ENCODE measurements at regions not wholly inside any gene's neighbourhood (a gene's known extent, or its start where the extent isn't known, plus 50 kb on each side); places are given as distances from the start of the nearest gene placed in this dataset.

GRCh38 chr11:11691296-11692151 is 69.7 kb upstream of the GALNT18 start:
- no peaks in the 10 kb centered on the region for H3K36me3 Mint-ChIP-seq
- WGBS (ENCODE audit: insufficient coverage): 86% methylated on average over 13 of the region's 13 CpGs
- TF ChIP-seq CTCF (IDR thresholded peaks at IDR 0.05): no peak
- DNase-seq (no peak), ATAC-seq (no peak)
- Histone ChIP-seq H3K27me3 (ENCODE audit: control insufficient read depth, insufficient read depth, low read length) (no peaks in the 10 kb centered on the region), H3K4me1 (ENCODE audit: control insufficient read depth, insufficient read depth, low read length) (no peaks in the 10 kb centered on the region), H3K36me3 (ENCODE audit: control insufficient read depth, insufficient read depth, low read length) (no peaks in the 10 kb centered on the region), H3K4me3 (ENCODE audit: low read length) (no peak overlapping the region), H3K27ac (ENCODE audit: low read length) (no peak overlapping the region), H3K9me3 (ENCODE audit: control insufficient read depth, insufficient read depth, low read length) (no peaks in the 10 kb centered on the region)
- H3K4me1 Mint-ChIP-seq: no peaks in the 10 kb centered on the region
- H3K27ac Mint-ChIP-seq: no peak overlapping the region
- intact Hi-C loops (cut with micrococcal nuclease): no loop called here
- H3K27me3 Mint-ChIP-seq (ENCODE audit: low read depth in 2 of 2): peaks cover 6 to 14% of the 10 kb centered on the region in 2 donors
- no peaks in the 10 kb centered on the region for H3K9me3 Mint-ChIP-seq
- H3K4me3 Mint-ChIP-seq: no peak overlapping the region

GRCh38 chr11:11681536-11681935 is 59.7 kb upstream of the GALNT18 start:
- peaks cover 26 to 65% of the 10 kb centered on the region in 2 donors for H3K27me3 Mint-ChIP-seq (ENCODE audit: low read depth in 2 of 2)
- H3K4me1 ChIP-seq (ENCODE audit: control insufficient read depth, insufficient read depth, low read length): no peaks in the 10 kb centered on the region
- no peak overlapping the region for H3K4me3 Mint-ChIP-seq
- H3K27ac Mint-ChIP-seq: no peak overlapping the region
- no peak overlapping the region for H3K4me3 ChIP-seq (ENCODE audit: low read length)
- no peak for ATAC-seq
- H3K36me3 Mint-ChIP-seq: no peaks in the 10 kb centered on the region
- no peaks in the 10 kb centered on the region for H3K4me1 Mint-ChIP-seq
- DNase-seq: no peak
- no peaks in the 10 kb centered on the region for H3K36me3 ChIP-seq (ENCODE audit: control insufficient read depth, insufficient read depth, low read length)
- H3K27ac ChIP-seq (ENCODE audit: low read length): no peak overlapping the region
- no peaks in the 10 kb centered on the region for H3K9me3 ChIP-seq (ENCODE audit: control insufficient read depth, insufficient read depth, low read length)
- peaks cover 0 to 2% of the 10 kb centered on the region in 2 donors for H3K9me3 Mint-ChIP-seq
- no peak for TF ChIP-seq CTCF (IDR thresholded peaks at IDR 0.05)
- H3K27me3 ChIP-seq (ENCODE audit: control insufficient read depth, insufficient read depth, low read length): no peaks in the 10 kb centered on the region
- intact Hi-C loops (cut with micrococcal nuclease): no loop called here

GRCh38 chr11:11677672-11678356 is 56.0 kb upstream of the GALNT18 start:
- ATAC-seq (no peak), DNase-seq (no peak)
- H3K4me3 ChIP-seq (ENCODE audit: low read length): no peak overlapping the region
- intact Hi-C loops (cut with micrococcal nuclease): no loop called here
- no peak for TF ChIP-seq CTCF (IDR thresholded peaks at IDR 0.05)
- H3K36me3 Mint-ChIP-seq: no peaks in the 10 kb centered on the region
- H3K27ac Mint-ChIP-seq: no peak overlapping the region
- 88% methylated on average over 5 of the region's 5 CpGs for WGBS (ENCODE audit: insufficient coverage)
- no peaks in the 10 kb centered on the region for H3K36me3 ChIP-seq (ENCODE audit: control insufficient read depth, insufficient read depth, low read length)
- H3K4me1 Mint-ChIP-seq: no peaks in the 10 kb centered on the region
- no peak overlapping the region for H3K27ac ChIP-seq (ENCODE audit: low read length)
- H3K27me3 ChIP-seq (ENCODE audit: control insufficient read depth, insufficient read depth, low read length): no peaks in the 10 kb centered on the region
- H3K4me1 ChIP-seq (ENCODE audit: control insufficient read depth, insufficient read depth, low read length): no peaks in the 10 kb centered on the region
- H3K27me3 Mint-ChIP-seq (ENCODE audit: low read depth in 2 of 2): peaks cover 18 to 50% of the 10 kb centered on the region in 2 donors
- H3K4me3 Mint-ChIP-seq: no peak overlapping the region
- H3K9me3 ChIP-seq (ENCODE audit: control insufficient read depth, insufficient read depth, low read length): no peaks in the 10 kb centered on the region
- no peaks in the 10 kb centered on the region for H3K9me3 Mint-ChIP-seq

Measured in natural killer cell (primary cell).